DMS114 treated with DMSO at 0.1 percent for 48 hours (cell line): ENCODE measurements at regions not wholly inside any gene's neighbourhood (a gene's known extent, or its start where the extent isn't known, plus 50 kb on each side); places are given as distances from the start of the nearest gene placed in this dataset.

Experiments
- DNase-seq: peaks from one replicate; lab custom pipeline; 2025; ENCODE audit not compliant: unreplicated experiment; lab: John Stamatoyannopoulos, UW

DNA sequence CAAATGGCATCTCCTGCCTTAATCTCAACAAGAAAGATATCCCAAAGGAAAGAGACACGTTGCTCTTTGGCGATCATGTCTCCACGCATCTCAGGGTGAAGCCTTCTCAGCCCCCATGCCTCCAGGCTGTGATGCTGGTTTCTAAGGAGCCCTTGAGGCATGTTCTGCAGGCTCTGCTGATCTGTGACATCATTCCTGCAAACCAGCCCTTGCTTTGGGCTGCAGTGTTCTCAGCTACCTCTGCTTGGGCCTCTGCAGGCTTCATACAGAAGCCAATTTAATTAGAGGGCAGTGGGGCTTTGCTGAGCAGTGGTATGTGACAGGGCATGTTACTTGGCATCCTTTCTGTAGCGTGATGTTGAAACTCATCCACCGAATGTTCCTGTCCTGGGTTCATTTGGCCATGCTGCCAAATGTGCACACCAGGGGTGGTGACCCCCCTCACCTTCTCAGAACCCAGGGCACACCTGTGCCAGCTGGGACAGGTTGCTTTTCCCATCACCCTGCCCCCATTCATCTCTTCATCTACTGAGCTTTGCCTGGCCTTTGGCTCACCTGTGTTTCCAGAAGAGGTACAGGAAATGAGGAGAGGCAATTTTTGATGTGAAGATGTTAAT lies 230.9 kb downstream of the TEX29 start:
- no peak for DNase-seq

DNA sequence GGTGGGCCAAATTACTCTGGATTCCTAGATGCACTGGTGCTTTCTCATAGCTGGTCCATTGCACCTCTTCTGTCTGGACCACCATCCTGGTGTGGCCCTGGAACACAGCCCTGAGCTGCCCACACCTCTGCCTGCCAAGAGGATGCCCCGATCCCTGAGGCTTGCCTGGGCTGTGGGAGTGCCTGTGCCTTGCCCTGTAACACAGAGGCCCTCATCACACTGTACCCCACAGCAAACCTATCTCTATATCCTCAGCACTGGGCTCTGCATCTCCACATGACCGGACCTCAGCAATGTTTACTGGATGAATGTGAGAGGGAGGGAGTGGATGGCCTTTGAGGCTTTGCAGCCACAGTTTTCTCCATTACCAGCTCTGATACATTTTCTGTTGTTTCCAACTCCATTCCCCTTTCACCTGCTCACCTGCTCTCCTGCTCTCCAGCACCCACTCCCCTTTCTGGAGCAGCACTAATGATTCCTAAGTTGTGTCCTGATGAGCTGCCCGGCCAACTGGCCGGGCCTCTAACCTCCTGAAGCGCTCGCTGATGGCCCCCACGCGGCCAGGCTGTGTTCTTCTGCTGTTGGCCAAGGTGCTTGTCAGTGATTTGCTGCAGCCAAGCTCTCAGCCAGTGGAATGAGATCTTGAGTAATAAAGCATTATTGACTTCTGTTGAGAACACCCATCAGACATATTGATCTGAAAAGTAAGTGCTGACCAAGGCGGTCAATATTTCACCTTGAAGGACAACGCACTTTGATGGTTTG lies 232.6 kb downstream of the TEX29 start:
- no peak for DNase-seq

DNA sequence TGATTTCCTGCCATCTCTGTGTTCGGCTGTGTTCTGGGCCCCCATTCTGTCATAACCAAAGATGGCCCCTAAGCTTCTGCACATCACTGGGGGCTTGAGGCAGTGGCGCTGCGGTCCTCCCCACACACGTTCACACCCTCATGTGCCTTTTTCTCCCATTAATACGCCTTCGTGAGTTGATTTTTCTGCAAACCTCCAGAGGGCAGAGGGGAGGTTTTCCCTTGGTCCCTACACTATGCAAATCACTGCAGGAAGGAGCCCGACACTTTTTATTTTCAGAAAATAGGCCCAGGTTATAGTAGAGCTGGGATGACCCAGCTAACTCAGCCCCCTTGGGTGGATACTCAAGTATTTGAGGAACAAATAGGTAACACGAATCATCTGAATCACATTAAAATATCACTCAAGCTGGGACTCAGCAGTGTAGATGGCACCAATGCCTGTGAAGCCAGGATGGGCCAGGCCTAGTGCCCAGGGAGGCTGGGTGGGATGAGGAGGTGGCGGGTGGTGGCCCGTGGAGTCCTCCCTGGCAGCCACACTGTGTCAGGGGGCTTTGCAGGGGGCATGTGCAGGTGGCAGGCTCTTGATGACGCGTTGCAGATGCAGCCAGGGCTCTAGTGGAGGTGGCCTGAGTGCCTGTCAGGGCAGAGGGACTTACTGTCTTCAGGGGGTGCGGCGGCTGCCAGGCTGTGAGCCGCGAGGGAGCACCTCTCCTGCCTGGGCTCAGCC lies 234.3 kb downstream of the TEX29 start:
- DNase-seq, result no peak

DNA sequence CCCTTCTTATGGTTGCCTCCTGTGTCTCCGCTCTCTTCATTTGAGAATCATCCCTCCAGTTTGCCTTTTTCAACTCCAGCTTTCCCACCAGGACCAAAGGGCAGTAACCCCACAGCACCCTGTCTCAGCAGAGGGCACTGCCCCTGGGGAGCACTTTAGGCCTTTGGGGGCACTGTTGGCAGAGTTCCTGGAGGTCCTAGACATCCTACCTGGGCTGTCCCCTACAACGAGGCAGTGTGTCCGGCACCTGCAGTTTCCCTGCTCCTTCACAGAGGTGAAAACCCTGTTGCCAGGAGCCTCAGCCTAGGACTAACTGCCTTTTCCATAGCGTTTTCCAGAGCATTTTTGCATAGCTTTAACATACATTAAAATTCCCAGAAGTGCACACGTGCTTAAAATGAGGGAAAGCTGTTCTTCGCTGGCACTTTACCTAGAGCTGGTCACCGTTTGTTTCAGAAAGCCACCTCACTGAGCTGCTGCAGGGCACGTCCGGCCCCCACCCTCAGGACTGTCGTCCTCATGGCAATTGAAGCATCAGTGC lies 234.9 kb downstream of the TEX29 start:
- DNase-seq, result no peak

DNA sequence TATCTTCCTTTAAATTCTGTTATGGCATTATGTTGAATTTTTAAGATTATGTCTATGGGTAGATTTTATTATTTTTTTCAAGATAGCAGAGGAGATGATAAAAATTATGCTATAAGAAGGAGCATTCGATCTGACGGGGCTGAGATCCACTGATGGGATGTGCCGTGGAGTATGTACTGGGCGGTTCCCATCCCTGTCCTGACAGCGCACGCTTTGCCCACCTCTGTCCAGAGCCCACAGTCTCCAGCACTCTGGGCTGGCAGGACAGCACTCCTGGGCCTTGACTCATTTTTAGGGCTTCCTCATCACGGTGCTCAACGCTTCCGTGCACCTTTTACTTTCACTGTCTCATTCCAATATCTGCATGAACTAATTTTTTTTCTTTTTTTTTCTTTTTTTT lies 235.5 kb downstream of the TEX29 start:
- no peak for DNase-seq

DNA sequence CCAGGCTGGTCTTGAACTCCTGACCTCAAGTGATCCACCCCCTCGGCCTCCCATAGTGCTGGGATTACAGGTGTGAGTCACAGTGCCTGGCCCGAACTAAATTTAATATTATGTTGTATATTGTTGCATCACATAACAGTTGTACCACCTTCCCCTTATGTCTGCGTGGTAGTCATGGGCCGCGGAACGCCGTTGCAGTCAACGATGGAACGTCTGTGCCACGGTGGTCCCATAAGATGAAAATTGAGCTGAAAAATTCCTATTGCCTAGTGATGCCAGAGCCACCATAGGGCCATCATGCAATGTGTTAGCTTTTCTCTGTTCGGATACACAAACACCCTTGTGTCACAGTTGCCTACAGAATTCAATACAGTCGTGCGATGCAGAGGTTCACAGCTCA lies 236.1 kb downstream of the TEX29 start:
- no peak for DNase-seq

DNA sequence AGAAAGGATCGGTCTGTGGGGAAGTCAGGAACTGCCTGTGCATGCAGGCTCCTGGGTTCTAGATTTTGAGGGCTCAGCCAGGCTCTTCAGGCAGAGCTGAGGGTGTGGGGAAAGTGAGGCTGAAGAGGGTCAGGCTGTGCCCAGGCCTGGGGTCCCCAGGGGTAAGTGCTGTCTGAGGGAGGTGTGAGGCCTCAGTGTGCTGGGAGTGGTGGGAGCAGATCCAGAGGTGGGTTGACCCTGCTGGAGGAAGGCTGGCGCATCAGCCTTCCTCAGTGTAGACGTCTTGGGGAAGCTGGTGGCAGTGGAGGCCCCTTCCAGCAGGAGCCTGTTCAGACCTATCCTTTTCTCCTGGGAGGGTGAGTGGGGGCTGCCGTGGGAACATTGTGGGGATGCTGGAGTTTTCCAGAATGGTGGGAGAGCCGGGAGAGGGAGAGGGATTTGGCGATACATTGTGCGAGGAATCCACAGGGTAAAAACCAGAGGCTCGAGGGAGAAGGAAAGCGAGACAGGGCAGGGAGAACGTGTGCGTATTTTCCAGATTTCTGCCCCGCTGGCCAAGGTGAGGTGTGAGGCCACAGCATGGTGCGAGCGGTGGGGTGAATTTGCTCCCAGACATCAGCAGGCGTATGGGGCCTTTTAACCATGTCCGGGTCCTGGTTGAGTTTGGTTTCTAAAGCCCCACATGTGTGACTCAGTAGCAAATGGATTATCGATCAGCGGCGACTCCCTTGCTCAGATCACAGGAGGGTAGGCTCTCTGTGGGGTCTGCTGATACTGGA lies 237.7 kb downstream of the TEX29 start:
- no peak for DNase-seq

DNA sequence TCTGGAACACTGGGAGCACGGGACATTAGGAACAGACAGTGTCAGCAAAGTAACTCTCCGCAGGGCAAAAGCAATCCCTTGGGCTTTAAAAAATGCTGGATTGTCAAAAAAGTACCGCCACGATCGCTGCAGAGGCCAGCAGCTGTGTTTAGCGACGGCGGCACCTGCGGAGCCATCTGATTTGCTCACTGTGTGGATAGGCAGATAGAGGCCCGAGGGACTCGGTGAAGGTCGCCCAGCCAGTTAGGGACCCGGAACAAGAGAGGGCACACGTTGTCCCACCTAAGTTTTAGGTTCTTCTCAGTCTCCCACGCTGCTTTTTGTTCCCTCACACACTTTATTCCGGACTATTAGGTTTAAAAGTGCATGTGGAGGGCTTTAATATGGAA lies 238.3 kb downstream of the TEX29 start:
- DNase-seq, result no peak

DNA sequence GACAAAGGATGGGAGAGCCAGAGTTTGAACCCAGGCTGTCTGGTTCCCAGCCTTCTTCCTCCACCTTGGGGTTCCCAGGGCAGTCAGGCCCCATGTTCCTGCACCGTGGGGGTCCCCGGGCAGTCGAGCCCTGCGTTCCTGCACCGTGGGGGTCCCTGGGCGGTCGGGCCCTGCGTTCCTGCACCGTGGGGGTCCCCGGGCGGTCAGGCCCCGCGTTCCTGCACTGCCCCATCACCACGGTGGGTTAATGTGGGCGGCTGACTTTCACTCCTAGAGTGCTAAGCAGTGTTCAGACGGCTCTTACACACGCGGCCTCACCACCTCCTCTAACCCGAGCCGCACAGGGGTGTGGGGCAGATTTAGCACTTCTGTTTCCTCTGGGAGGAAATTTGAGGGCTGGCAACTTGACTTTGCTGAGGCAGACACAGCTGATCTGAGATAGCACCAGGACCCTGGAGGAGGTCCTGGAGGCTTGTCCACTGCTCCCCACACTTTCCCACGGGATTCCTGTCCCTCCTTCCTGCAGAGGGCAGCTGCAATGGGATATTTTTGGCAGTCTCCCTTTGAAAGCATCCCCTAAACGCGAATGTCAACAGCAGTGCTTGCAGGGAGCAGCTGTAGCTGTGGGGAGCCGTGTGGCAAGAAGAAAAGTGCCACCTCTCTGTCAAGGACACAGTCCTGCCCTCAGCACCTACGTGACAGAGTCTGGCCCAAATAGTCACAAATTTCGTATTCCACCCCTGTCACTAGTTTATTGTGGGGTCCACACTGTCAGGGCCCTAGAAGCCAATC lies 239.4 kb downstream of the TEX29 start:
- DNase-seq, result no peak

DNA sequence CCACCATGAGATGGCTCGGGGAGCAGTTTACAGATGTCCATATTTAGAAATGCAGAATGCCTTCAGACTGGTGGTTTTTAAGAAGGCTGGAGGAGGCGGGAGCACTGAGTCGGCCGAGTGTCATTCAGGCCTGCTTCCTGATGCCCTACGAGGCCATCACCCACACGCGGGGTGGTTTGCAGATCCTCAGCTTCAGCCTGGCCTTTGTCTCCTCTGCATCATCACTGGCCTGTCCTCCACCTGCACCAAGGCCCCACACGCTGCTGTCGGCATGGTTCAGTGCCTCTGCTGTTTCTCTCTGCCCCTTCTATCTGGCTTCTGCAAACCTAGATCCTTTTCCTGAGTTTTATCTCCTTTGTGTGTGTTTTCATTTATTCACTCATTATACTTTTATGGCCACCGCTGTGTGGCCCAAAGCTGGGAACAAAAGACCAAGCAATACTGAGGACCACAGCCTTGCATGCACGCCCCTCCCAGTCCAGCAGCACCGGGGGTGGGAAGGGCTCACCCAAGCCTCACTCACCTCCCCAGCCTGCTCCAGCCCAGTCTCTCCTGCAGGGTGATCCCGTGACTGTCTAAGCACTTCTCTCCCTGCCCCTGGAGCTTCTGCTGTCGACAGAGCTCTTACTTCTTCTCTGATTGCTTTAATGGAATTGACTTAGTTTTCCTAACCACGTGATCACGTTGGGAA lies 240.8 kb downstream of the TEX29 start:
- DNase-seq, result no peak

DNA sequence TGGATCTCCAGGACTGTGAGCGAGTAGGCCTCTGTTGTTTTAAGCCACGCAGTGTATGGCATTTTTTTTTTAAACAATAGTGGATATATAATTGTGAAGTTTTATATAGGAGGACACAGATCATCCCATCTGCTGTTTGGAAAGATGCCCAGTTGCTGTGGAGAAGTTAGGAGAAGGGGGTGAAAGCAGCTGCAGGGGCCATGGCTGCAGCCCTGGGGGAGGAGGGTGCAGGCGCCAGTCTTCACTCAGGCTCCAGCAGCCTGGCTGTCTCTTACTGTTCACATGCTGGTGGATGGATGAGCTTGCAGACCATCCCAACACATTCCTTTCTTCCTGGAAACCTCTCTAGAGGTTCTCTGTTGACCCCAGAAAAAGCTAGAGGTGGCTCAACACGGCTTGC lies 242.3 kb downstream of the TEX29 start:
- DNase-seq, result no peak

DNA sequence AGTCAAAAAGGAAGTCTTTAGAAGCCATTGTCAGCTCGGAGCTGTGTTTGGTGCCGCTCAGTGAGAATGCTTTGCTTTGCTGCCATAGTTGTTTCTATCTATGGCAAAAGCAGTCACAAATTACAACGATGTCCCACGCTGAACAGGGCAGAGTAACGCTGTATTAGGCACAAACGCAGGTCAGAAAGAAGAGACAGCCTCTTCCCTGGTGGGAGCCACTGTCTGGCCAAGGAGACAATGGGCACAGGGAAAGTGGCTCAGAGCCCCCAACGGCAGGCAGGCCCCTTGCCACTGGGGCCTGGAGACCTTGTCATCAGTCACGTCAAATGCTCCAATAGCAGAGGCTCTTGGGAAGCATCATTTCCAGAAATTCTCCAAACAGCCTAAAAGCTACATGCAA lies 244.2 kb downstream of the TEX29 start:
- no peak for DNase-seq

DNA sequence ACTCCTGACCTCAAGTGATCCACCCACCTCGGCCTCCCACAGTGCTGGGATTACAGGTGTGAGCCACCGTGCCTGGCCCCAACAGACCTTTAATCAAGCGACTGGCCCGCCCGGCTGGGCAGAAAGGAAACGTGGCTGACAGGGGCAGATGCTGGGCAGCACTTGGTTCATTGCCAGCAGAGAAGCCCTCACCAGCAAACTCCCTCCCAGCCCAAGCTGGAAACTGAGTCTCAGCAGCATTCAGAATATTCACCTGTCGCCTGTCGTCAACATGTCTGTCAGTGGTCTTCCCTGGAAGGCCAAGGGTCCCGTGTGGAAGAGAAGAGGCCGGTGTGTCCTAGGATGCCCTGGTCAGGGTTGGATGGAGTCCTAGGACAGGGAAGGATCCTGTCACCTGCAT lies 245.0 kb downstream of the TEX29 start:
- DNase-seq, result no peak

DNA sequence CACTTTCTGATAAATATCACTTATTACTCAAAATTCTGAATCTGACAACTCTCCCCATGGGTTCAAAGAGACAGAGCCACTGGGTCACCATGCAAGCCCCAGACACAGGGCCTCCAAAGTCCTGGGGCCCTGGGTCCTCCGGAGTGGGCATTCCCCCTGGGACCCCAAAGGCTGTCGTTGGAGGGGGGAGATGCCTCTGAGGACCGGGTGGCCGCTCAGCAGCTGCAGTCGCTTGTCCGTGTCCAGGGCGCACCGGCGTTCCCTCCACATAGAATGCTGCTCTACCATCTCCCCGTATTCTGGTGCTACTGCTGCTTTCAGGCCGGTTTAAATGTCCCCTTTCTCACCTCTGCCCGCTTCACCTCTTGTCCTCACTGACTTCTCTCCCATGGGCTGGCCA lies 246.1 kb downstream of the TEX29 start:
- no peak for DNase-seq

DNA sequence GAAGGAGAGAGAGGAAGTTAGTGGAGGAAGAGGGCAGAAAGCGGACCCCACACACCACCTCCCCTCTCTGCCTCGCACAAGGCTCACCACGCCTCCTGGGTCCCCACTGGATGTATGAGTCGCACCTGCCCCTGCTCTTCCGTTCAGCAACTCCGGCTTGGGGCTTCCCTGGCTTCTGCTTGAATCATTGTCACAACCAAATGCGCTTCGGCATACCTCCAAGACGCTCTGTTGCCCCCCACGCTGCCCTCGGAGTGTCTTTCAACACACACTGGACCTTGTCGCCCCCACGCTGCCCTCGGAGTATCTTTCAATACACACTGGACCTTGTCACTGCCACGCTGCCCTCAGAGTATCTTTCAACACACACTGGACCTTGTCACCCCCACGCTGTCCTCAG lies 247.2 kb downstream of the TEX29 start:
- DNase-seq, result no peak

DNA sequence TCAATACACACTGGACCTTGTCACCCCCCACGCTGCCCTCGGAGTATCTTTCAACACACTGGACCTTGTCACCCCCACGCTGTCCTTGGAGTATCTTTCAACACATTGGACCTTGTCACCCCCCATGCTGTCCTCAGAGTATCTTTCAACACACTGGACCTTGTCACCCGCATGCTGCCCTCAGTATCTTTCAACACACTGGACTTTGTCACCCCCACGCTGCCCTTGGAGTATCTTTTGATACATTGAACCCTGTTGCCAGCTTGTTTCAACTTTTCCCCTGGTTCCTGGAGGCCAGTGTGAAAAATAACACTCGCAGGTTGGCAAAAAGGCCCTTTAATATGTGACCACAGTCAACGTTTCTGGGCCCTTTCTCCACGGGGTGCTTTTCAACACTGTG lies 247.8 kb downstream of the TEX29 start:
- DNase-seq, result no peak

DNA sequence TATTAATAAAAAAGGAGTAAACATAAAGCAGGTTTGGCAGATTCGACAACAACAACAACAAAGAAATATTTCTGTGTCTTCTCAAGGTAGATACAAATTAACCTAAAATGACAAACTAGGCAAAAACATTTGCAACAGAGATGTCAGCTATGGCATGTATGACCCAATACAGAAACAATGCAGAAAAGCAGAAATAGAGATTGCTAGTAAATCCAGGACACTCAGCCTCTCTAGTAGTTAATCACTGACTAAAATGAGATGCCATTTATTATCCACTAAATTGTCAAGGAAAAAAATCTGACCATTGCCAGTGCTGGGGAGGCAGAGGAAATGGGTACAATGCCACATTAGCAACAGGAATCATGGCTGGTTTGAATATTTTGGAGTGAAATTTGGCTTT lies 250.5 kb downstream of the TEX29 start:
- DNase-seq, result no peak

DNA sequence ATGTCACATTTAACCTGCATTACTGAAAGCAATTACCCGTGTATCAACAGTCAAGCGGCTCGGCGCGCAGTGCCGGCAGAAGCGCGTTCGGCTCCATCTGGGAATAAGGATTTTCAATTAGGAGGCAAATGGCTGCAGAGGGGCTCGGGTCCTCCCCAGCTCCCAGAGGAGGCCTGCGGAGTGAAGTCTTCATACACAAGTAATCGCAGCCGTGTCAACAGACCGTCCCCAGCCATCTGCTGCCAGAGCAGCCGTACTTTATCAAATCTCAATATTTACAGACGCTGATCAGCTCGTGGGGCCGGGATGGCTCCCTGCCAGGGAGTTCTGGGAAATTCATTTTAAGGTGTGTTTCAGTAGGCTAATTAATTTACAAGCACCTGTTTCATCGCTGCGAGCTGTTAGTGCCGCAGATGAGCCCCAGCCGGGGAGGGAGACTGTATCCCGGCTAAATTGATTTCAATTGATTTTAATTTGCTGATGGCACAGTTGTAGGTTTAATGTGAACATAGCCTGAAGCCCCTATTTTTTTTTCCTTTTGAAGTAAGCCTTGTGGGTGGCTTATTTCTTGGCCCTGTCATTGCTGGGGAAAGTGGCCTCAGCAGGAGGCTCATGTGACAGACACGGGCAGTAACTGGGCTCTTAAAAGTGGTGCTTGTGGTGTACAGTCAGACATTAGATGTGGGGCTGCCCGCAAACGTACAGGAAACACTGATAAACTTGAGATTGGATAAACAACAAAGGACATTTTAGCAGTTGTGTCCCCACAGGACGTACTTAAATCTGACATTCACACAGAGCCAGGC lies 252.7 kb downstream of the TEX29 start:
- no peak for DNase-seq

DNA sequence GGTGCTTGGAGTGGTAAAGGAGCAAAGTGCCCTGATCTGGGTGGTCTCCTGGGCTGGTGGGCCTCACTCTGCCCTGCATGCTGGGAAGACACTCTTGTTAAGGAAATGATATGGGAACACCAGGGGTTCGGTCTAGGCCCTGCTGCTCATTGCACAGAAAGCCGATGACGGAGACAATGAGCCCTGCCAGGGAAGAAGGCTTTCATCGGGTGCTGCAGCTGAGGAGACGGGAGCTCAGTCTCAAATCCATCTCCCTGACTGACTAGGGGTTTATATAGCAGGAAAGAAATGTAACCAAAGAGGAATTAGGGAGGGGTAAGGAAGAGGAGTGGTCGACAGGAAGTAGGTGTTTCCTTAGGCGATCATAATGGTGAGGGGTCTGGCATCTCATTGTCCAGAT lies 253.4 kb downstream of the TEX29 start:
- DNase-seq, result no peak
